ENCODE measurements at regions not wholly inside any gene's neighbourhood (a gene's known extent, or its start where the extent isn't known, plus 50 kb on each side); places are given as distances from the start of the nearest gene placed in this dataset.

DNA sequence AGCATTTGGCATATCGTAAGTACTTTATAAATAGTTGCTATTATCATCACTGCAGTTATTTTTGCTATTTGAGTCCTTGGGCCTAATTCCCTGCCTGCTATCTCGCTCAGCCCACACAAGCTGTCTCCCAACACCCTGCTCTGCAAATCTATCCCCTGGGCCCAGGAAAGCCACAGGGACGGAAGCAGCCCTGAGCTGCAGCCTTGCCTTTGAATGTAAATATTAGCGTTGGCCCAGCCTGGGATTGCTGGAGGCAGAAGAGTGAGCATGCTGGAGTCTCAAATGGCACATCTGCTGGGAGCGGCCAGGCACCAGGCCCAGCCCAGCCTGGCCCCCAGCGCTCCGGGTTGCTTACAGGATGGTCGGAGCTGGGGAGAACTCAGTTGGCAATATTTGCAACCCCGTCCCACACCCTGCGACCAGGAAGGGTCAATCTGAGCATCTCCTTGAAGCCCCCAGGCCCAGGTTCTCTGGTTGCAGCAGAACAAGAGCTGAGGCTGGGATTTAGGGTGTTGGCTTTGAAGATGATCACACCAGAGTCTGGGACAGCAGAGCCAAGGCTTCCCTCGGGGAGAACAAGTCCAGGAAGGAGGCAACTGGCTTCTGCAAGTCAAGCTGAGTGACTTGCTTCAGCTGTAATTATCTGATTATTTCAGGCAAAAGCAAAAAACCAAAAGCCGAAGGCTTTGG is 529.6 kb downstream of the SHQ1 start:
- TF ChIP-seq RAD21 (conservative IDR thresholded peaks at IDR 0.05 in 1 of 2, IDR thresholded peaks at IDR 0.05 in 1 of 2) = no peak
- no peak for TF ChIP-seq TP53 (CRISPR knock-in tag; IDR thresholded peaks at IDR 0.05)
- no peak for TF ChIP-seq RFX5 (IDR thresholded peaks at IDR 0.05)
- TF ChIP-seq HDAC2 (IDR thresholded peaks at IDR 0.05) = no peak
- TF ChIP-seq, protein P1, sequence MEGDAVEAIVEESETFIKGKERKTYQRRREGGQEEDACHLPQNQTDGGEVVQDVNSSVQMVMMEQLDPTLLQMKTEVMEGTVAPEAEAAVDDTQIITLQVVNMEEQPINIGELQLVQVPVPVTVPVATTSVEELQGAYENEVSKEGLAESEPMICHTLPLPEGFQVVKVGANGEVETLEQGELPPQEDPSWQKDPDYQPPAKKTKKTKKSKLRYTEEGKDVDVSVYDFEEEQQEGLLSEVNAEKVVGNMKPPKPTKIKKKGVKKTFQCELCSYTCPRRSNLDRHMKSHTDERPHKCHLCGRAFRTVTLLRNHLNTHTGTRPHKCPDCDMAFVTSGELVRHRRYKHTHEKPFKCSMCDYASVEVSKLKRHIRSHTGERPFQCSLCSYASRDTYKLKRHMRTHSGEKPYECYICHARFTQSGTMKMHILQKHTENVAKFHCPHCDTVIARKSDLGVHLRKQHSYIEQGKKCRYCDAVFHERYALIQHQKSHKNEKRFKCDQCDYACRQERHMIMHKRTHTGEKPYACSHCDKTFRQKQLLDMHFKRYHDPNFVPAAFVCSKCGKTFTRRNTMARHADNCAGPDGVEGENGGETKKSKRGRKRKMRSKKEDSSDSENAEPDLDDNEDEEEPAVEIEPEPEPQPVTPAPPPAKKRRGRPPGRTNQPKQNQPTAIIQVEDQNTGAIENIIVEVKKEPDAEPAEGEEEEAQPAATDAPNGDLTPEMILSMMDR (IDR thresholded peaks at IDR 0.05) = no peak
- no peak for TF ChIP-seq HOXA7 (CRISPR knock-in tag; IDR thresholded peaks at IDR 0.05)
- TF ChIP-seq POLR2A (IDR thresholded peaks at IDR 0.05; ENCODE audit: low read length) = no peak
- no peak for TF ChIP-seq CEBPB (IDR thresholded peaks at IDR 0.05)
- no peak for TF ChIP-seq ZSCAN20 (CRISPR knock-in tag; IDR thresholded peaks at IDR 0.05)
- TF ChIP-seq CBX8 (IDR thresholded peaks at IDR 0.05) = no peak
- no peak for TF ChIP-seq HEYL (CRISPR knock-in tag; IDR thresholded peaks at IDR 0.05)
- no peak for TF ChIP-seq MYC (IDR thresholded peaks at IDR 0.05; ENCODE audit: borderline replicate concordance, low read length)
- TF ChIP-seq, protein P2, sequence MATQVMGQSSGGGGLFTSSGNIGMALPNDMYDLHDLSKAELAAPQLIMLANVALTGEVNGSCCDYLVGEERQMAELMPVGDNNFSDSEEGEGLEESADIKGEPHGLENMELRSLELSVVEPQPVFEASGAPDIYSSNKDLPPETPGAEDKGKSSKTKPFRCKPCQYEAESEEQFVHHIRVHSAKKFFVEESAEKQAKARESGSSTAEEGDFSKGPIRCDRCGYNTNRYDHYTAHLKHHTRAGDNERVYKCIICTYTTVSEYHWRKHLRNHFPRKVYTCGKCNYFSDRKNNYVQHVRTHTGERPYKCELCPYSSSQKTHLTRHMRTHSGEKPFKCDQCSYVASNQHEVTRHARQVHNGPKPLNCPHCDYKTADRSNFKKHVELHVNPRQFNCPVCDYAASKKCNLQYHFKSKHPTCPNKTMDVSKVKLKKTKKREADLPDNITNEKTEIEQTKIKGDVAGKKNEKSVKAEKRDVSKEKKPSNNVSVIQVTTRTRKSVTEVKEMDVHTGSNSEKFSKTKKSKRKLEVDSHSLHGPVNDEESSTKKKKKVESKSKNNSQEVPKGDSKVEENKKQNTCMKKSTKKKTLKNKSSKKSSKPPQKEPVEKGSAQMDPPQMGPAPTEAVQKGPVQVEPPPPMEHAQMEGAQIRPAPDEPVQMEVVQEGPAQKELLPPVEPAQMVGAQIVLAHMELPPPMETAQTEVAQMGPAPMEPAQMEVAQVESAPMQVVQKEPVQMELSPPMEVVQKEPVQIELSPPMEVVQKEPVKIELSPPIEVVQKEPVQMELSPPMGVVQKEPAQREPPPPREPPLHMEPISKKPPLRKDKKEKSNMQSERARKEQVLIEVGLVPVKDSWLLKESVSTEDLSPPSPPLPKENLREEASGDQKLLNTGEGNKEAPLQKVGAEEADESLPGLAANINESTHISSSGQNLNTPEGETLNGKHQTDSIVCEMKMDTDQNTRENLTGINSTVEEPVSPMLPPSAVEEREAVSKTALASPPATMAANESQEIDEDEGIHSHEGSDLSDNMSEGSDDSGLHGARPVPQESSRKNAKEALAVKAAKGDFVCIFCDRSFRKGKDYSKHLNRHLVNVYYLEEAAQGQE (IDR thresholded peaks at IDR 0.05) = no peak
